Activated CD4-positive, alpha-beta T cell treated with anti-CD3 and anti-CD28 coated beads, Interleukin-2, amount 50 U/mL, for 48 hours (primary cell): ENCODE measurements at regions not wholly inside any gene's neighbourhood (a gene's known extent, or its start where the extent isn't known, plus 50 kb on each side); places are given as distances from the start of the nearest gene placed in this dataset.
"Not testable (repeated sequence)": the region's sequence is repeated elsewhere in the genome, so short reads cannot be mapped to it uniquely, and the experiment has no call there.

Source experiments
- DNase-seq, 2 experiments: peaks; one replicate each; pipeline ENCODE4 v3.0.0-alpha.2; 2020

DNA sequence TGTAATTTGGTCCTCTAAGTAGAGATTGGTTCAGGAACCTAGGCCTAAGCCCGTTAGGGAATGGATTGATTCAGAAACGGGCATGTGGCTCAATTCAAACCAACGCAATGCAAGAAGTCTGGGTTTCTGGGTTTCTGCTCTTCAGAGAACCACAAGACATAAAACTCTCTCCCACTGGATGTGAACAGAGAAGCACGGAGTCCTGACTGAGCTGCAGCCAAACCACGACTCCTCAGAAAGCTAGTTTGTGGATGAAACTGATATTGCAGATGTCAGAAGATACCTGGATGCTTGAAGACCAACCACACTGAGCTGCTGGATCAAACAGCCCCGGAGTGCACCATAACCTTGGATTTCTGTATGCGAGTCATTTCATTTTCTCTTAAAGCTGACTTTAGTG is 50.0 kb downstream of the SOD2 start:
- DNase-seq = no peak

GRCh38 chr6:159642481-159642880 is 50.6 kb downstream of the SOD2 start:
- DNase-seq = no peak

DNA sequence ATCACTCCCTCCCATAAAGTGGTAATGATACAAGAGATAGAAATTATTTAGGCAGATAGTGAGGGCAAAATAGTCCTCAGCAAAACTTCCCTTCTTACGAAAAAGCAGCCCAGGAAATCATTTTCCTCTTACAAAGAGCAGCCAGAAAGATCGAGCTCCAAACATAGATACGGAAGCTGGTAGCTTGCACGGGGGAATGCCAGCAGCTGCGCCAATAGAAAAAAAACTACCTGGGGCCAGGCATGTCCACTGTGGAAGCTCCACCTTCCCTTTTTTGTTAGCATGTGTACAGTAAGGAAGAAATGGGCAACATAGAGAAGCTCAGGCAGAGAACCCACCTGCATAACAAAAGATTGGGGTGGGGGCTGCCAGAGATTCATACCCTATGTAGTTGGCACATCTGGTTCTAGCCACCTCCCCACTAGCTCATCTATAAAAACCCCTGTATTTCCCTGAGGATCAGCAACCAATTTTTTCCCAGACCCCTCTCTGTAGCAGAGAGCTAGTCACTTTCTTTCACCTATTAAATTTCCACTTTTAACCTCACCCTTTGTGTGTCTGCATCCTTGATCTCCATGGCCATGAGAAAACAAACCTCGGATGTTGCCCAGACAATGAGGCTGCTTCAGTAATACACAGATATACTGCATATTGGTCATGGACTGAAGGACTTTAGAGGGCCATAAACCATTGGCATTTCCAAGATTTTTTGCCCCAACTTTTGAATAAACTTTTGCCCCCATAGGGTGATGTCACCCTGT is 52.1 kb downstream of the SOD2 start:
- DNase-seq = no peak

DNA sequence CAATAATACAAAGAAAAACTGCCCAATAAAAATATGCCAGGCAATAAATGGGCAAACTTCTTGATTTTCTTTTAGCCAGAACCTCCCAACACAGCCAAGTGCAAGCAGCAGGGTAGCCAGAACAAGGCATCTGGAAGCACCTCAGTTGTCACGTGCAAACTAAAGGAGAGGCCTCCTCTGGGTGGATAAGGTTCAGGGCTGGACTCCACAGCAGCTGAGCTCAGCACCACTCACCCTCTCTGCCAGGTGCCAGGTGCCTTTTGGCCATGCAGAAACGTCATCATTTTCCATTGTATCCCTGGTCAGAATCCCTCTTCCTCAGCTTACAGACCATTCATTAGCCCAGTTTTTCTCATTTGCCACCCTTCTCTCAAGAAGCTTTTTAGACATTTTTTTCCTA is 52.7 kb downstream of the SOD2 start:
- no peak for DNase-seq

DNA sequence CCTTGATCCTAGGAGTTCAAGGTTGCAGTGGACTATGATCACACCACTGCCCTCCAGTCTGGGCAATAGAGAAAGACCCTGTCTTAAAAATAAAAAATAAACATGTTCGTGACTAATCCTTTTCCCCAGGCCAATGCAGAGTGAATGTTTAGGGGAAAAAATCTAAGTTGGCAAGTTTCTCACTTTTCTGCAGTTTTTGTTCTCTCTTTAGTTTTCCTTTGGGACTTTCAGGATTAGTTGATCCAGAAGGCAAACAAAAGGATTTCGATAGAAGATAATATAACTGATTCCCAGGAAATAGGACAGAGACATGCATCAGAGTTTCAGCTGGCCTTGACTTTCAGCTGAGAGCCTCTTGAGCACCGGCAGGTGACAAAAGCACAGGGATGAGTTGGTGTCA is 53.3 kb downstream of the SOD2 start:
- DNase-seq = no peak

DNA sequence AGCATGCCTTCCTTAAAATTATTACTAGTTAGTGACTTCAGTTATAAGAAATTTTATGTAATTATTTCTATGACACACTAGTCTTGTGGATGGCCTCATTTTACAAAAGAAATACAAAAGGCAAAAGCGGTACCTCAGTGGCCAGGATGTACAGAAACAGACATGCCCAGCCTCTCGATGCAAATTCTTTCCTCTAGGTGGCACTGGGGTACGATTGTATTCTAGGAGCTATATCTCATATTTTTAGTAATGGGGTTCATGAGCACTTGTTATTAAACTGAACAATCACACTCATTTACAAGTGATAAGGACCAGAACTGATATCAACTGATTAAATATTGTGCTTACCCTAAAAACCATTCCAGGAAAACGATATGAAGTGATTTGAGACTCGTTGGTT is 59.8 kb downstream of the SOD2 start:
- DNase-seq = no peak

DNA sequence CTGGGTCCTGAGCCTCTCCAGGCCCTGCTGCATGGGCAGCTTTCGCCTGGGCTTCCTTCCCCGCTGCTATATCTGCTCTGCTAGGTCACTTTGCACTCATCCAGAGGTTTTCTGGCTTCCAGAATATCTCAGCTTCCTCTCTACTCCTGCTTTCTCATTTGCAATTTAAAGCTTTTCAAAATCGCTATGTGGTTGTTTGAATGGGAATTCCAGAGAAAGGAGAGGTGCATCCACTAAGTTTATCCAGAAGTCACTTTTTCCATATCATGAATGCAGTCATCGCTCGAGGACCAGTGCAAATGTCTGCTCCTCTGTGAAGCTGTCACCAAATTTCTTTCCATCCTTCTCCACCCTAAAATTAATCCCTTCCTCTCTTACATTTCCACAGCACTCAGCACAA is 61.2 kb downstream of the SOD2 start:
- no peak for DNase-seq

DNA sequence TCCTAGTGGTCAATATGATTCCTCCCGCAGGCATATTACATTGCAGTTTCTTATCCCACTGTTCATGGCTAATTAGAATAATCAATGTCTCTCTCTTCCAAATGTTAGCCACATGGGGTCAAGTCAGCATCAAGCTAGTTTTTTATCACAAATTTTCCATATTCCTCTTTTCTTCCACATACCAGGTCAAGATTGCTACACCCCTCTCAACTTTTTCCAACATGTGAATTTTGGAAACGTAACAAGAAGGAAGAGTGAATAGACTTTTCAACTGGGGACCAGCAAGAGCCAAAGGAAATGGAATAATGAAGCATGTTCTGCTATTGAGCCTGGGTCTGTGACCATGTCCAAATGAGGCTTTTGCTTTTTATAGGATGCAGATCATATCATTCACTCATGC is 65.1 kb downstream of the SOD2 start:
- no peak for DNase-seq

DNA sequence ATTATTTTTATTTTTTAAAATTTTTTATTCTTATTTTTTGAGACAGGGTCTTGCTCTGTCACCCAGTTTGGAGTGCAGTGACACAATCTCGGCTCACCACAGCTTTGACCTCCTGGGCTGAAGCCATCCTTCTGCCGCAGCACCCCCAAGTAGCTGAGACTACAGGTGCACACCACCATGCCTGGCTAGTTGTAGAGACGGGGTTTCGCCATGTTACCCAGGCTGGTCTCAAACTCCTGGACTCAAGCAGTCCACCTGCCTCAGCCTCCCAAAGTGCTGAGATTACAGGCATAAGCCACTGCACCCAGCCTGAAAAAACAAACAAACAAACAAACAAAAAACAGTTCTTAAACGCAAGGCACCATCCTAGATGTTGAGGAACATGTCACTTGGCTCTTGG is 66.5 kb downstream of the SOD2 start:
- not testable (repeated sequence) for DNase-seq

DNA sequence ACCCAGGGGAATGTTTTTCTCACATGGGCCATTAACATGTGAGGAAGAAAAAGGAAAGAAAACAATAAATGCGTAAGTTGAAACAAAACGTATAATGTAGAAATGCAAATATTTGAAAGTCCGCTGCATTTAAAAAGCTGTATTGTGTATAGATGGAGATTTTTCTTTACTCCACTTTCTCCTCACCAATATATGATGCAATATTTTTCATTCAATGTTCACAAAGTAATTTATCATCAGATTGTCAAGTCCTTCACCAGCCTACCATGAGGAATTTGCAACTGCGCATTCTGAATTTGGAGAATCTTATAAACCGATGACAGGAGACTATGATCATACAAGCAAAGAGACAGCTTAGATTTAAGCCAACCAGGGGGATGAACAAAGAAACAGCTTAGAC is 69.9 kb downstream of the SOD2 start:
- DNase-seq = no peak

DNA sequence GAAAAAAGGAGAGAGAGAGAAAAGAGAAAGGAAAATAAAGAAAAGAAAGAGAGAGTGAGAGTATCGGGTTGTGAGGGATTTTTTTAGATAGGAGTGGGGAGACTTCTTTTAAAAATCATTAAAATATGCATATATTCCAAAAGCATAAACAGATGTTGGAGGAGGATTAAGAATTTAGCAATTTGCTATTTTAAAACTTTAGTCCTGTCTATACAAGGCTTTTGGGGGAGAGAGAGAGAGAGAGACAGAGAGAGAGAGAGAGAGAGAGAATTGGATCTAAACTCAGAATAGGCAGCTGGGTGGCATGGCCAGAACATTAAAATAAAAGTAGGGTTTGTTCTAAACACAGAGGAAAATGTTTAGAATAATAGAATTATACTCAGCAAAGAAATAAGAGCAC is 72.1 kb downstream of the SOD2 start:
- DNase-seq = no peak

GRCh38 chr6:159617444-159617843 is 75.6 kb downstream of the SOD2 start:
- DNase-seq = no peak

DNA sequence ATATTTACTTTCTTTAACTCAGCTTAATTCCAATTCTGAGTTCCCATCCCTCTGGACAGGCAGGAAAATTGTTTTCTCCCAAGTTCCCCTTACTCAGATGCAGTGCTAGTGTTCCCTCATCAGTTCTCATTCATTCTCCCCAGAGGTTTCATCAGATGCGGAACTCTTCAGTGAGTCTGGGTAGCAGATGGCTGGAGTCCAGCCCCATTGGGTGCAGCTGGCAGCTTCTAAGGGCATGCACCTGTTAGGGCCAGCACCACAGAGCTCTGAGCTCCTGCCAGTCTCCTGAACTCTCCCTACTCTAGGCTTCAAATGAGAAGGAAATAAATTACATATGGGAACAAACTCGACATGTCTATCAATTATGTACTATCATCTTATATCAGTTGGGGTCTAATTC is 76.6 kb downstream of the SOD2 start:
- no peak for DNase-seq

GRCh38 chr6:159615918-159616317 is 77.1 kb downstream of the SOD2 start:
- DNase-seq = no peak

- no peak for DNase-seq
These were observed 82.2 kb downstream of the SOD2 start for GRCh38 chr6:159610881-159611280.

- no peak for DNase-seq
These were observed 83.3 kb downstream of the SOD2 start for GRCh38 chr6:159609652-159610178.

- DNase-seq = peak; percentile 11 to 29
These were observed 83.9 kb downstream of the SOD2 start for GRCh38 chr6:159608961-159609651.

DNA sequence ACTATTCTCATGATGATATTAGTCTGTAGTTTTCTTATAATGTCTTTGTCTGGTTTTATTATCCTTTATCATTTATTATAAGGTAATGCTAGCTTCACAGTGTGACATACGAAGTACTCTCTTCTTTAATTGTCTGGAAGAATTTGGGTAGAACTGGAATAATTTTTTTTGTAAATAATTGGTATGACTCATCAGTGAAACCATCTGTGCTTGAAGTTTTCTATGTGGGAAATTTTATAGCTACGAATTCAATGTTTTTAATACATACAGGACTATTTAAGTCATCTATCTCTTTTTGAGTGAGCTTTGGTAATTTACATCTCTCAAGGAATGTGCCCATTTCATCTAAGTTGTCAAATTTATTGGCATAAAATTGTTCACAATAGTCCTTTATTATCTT is 86.3 kb downstream of the SOD2 start:
- no peak for DNase-seq

DNA sequence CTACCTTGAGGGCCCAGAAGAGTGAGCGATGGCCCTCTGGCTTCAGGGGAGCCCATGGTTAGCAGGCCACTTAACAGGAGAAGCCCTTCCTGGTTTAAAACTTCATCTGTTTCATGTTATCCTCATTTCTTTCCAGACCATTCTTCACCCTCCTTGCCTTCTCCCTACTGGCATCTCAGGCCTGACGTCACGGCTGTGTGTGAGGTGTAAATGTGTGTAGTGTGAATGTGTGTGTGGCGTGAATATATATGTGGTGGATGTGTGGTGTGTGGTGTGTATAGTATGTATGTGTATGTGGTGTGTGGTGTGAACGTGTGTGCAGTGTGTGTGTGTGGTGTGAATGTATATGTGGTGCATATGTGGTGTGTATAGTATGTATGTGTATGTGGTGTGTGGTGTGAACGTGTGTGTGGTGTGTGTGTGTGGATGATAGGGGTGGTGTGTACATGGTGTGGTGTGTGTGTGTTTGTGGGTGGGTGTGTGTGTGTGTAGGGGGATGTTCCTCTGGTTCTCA is 88.5 kb downstream of the SOD2 start:
- DNase-seq = no peak

DNA sequence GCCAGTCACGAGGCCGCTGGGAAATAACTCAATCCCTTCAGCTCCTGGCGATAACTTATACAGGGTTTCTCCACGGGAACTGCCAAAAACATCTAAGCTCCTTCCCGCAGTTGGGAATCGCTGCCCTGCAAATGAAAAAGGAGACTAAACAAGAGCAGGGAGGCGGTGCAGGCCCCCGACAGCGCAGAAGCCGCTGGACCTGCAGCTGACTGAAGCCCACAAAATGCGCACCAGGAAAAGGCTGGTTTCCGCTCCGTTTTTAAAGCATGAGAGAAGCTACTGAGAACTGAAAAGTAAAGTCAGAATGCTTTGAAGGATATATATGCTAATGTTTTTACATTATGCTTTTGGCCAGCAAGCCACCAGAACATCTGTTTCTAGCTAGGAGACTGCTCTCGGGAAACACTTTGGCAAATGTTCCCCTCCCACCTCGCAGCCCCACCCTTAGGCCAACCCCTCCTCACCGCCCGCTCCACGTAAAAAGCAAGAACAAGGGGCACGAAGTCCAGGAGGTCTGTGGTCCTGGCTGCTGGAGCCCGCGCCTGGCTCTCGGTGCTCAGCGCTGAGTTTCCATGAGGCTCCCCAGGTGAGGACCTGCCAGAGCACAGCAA is 90.5 kb downstream of the SOD2 start:
- DNase-seq = no peak

GRCh38 chr6:159601211-159601610 is 91.8 kb downstream of the SOD2 start:
- no peak for DNase-seq

DNA sequence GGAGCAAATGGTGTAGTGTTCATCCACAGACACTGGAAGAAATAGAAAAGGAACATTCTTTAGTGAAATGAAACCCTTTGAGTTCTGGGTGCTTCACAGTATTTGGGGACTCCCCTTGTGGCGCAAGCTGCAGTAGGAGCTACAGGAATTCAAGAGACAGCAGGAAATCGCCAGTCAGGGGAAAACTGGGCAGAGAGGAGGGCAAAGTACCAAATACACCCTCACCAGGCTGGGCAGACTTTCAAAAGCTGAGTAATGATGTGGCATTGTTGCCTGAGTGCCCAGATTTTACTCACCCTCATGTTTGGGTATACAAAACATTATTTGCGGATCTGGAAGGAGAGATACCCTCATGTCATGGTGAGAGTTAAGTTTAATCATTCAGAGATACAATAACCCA is 97.9 kb downstream of the SOD2 start:
- peak; percentile 28 to 41 for DNase-seq

GRCh38 chr6:159594750-159595117 is 98.3 kb downstream of the SOD2 start:
- DNase-seq = no peak
